ENCODE measurements at regions not wholly inside any gene's neighbourhood (a gene's known extent, or its start where the extent isn't known, plus 50 kb on each side); places are given as distances from the start of the nearest gene placed in this dataset.

- POLR2A ChIA-PET = no interaction called here
- Histone ChIP-seq H3K4me2 (no peak overlapping the region), H3K4me3 (no peak overlapping the region), H3K27ac (no peak overlapping the region), H3K9me3 (no peaks in the 10 kb centered on the region), H3K4me1 (no peaks in the 10 kb centered on the region)
- CTCF ChIA-PET = no interaction called here
- TF ChIP-seq JUN (IDR thresholded peaks at IDR 0.05) (no peak), JUNB (IDR thresholded peaks at IDR 0.05) (no peak), PBX3 (IDR thresholded peaks at IDR 0.05) (no peak), PHF8 (IDR thresholded peaks at IDR 0.05; ENCODE audit: borderline replicate concordance, low read depth) (no peak), MAFK (IDR thresholded peaks at IDR 0.05; ENCODE audit: partially characterized antibody) (no peak)
- ATAC-seq (no peak), FAIRE-seq (no peak), DNase-seq (ENCODE audit: low read depth in 1 of 2, low spot score in 1 of 2) (no peak)
- WGBS (ENCODE audit: missing lambda C conversion rate) = 12% methylated on average over 1 of the region's 1 CpG
These were observed 123.6 kb upstream of the KAZN start for GRCh38 chr1:14474856-14475255.

- no peak overlapping the region for H3K27ac ChIP-seq
- H3K9me3 ChIP-seq = no peaks in the 10 kb centered on the region
- no peaks in the 10 kb centered on the region for H3K4me1 ChIP-seq
- WGBS (ENCODE audit: missing lambda C conversion rate) = 15% methylated on average over 8 of the region's 8 CpGs
- CTCF ChIA-PET = no interaction called here
- TF ChIP-seq POLR2A (IDR thresholded peaks at IDR 0.05; ENCODE audit: low read length) = no peak
- TF ChIP-seq CHD4 (IDR thresholded peaks at IDR 0.05; ENCODE audit: borderline replicate concordance) = no peak
- TF ChIP-seq PHF8 (IDR thresholded peaks at IDR 0.05; ENCODE audit: borderline replicate concordance, low read depth) = no peak
- no peak for TF ChIP-seq CBX2 (IDR thresholded peaks at IDR 0.05; ENCODE audit: borderline replicate concordance, low read depth)
- TF ChIP-seq HOXB13 (CRISPR knock-in tag; IDR thresholded peaks at IDR 0.05; ENCODE audit: low read depth) = no peak
- no peak for TF ChIP-seq ESRRA (IDR thresholded peaks at IDR 0.05; ENCODE audit: borderline replicate concordance, low read length)
- no peak for TF ChIP-seq EP300 (IDR thresholded peaks at IDR 0.05)
- FAIRE-seq = no peak
- no peak overlapping the region for H3K4me2 ChIP-seq
- POLR2A ChIA-PET = no interaction called here
- H3K4me3 ChIP-seq = no peak overlapping the region
- no peak for ATAC-seq
- DNase-seq (ENCODE audit: low read depth in 1 of 2, low spot score in 1 of 2) = no peak
These were observed 122.1 kb upstream of the KAZN start for GRCh38 chr1:14476170-14476955.

- no peak overlapping the region for H3K4me2 ChIP-seq
- ChIA-PET CTCF (no interaction called here), POLR2A (no interaction called here)
- FAIRE-seq (no peak), ATAC-seq (no peak), DNase-seq (ENCODE audit: low read depth in 1 of 2, low spot score in 1 of 2) (no peak)
- WGBS (ENCODE audit: missing lambda C conversion rate) = 5% methylated on average over 2 of the region's 2 CpGs
- no peak overlapping the region for H3K4me3 ChIP-seq
- TF ChIP-seq POLR2A (IDR thresholded peaks at IDR 0.05; ENCODE audit: low read length) (no peak), RFX5 (IDR thresholded peaks at IDR 0.05) (no peak), RARB (CRISPR knock-in tag; IDR thresholded peaks at IDR 0.05) (no peak), ZC3H11A (IDR thresholded peaks at IDR 0.05) (no peak), HDAC2 (IDR thresholded peaks at IDR 0.05) (no peak), RAD21 (conservative IDR thresholded peaks at IDR 0.05 in 1 of 2, IDR thresholded peaks at IDR 0.05 in 1 of 2) (no peak), FOXS1 (CRISPR knock-in tag; IDR thresholded peaks at IDR 0.05) (no peak), HOXB5 (CRISPR knock-in tag; IDR thresholded peaks at IDR 0.05) (no peak), CBX2 (IDR thresholded peaks at IDR 0.05; ENCODE audit: borderline replicate concordance, low read depth) (no peak), TP53 (CRISPR knock-in tag; IDR thresholded peaks at IDR 0.05) (no peak), USF2 (IDR thresholded peaks at IDR 0.05) (no peak), MAX (IDR thresholded peaks at IDR 0.05) (no peak), RNF2 (IDR thresholded peaks at IDR 0.05; ENCODE audit: borderline replicate concordance, low read depth) (no peak), KDM1A (IDR thresholded peaks at IDR 0.05; ENCODE audit: low read depth) (no peak), MAZ (IDR thresholded peaks at IDR 0.05; ENCODE audit: borderline replicate concordance, low read depth, low read length) (no peak), ZSCAN20 (CRISPR knock-in tag; IDR thresholded peaks at IDR 0.05) (no peak), BHLHE40 (IDR thresholded peaks at IDR 0.05; ENCODE audit: low read depth, low read length) (no peak), PHF8 (IDR thresholded peaks at IDR 0.05; ENCODE audit: borderline replicate concordance, low read depth) (no peak), HOXB13 (CRISPR knock-in tag; IDR thresholded peaks at IDR 0.05; ENCODE audit: low read depth) (no peak), HMGXB4 (CRISPR knock-in tag; IDR thresholded peaks at IDR 0.05; ENCODE audit: borderline replicate concordance) (no peak)
- no peaks in the 10 kb centered on the region for H3K4me1 ChIP-seq
- H3K9me3 ChIP-seq = no peaks in the 10 kb centered on the region
- H3K27ac ChIP-seq = no peak overlapping the region
These were observed 120.4 kb upstream of the KAZN start for GRCh38 chr1:14478120-14478519.
